NOMO-1 treated with DMSO at 0.1 percent for 48 hours (cell line): ENCODE measurements at regions not wholly inside any gene's neighbourhood (a gene's known extent, or its start where the extent isn't known, plus 50 kb on each side); places are given as distances from the start of the nearest gene placed in this dataset.
"Not testable (repeated sequence)": the region's sequence is repeated elsewhere in the genome, so short reads cannot be mapped to it uniquely, and the experiment has no call there.

Experiments used
- DNase-seq: peaks from one replicate; lab custom pipeline; 2025; ENCODE audit not compliant: unreplicated experiment; lab: John Stamatoyannopoulos, UW

GRCh38 chr7:85285527-85285926, 98.7 kb upstream of the SEMA3D start:
- DNase-seq = no peak

DNA sequence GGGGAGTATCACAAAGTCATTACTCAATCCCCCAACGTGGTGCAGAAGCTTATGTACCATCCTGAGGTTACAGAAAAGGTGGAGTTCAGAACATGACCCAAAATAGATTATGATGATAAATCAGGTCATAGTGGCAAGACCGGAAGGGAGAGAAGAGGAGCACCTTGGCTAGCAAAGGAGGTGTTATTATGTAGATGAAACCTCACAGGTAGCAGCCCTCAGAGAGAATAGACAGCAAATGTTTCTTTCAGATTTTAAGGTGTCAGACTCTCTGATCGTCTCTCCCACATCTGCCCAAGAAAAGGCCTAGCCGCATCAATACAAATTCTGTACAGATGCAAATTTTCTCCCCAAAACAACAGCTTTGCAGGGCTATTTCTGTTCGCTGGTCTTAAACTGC, 88.3 kb upstream of the SEMA3D start:
- DNase-seq = no peak

GRCh38 chr7:85274454-85274853, 87.6 kb upstream of the SEMA3D start:
- no peak for DNase-seq

DNA sequence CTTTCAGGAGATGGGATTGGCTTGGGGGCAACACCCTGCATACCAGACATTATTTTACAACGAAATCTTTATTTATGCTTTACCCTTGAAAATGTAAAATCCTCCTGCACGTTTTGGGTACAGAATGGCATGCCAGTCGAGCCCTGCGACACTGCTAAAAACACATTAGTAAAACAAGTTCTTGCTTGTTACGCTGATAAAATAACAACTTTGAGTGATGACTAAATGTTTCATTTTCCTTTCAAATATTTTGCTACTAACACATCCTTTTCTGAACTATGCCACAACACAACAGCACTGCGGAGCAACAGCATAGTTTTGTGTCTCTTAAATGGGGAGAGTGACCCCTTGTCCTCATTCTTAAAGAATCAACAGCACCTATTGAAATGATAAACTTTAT, 76.0 kb upstream of the SEMA3D start:
- no peak for DNase-seq

GRCh38 chr7:85261336-85261735, 74.5 kb upstream of the SEMA3D start:
- DNase-seq = no peak

- DNase-seq = not testable (repeated sequence)
Observed at GRCh38 chr7:85249787-85250186, 62.9 kb upstream of the SEMA3D start.

GRCh38 chr7:85239109-85239508, 52.3 kb upstream of the SEMA3D start:
- no peak for DNase-seq

- no peak for DNase-seq
Observed at GRCh38 chr7:85237721-85238120, 50.9 kb upstream of the SEMA3D start.
